Endothelial cell of umbilical vein (primary cell): ENCODE measurements at regions not wholly inside any gene's neighbourhood (a gene's known extent, or its start where the extent isn't known, plus 50 kb on each side); places are given as distances from the start of the nearest gene placed in this dataset.

Experiments used
- BruUV-seq: library from RNA; stranded (reverse); fragments of 400-500 nt; replicated peaks from 2 replicates; lab custom pipeline; 2021; lab: Mats Ljungman, UMichigan
- CTCF ChIA-PET: fragments of 300-600, 350-600 bp; sonication (Branson Sonifier 250); formaldehyde crosslinking; loops from one replicate; lab custom pipeline; 2021; ENCODE audit warnings: antibody characterized with exemption, inconsistent platforms; lab: Charles Lee
- POLR2A ChIA-PET: fragments of 300-600, 350-600 bp; sonication (Branson Sonifier 250); formaldehyde crosslinking; loops from one replicate; lab custom pipeline; 2021; ENCODE audit warnings: antibody characterized with exemption, inconsistent platforms; lab: Charles Lee
- DNase-seq: peaks from one replicate; pipeline ENCODE4 v3.0.0-alpha.2; 2011; ENCODE audit warnings: low read depth, low spot score
- FAIRE-seq: peaks from 2 replicates; lab custom pipeline; 2011; peaks lifted over from hg19 to GRCh38; lab: Jason Lieb, UNC
- H2AFZ ChIP-seq: 2 replicates; pipeline ENCODE4 v1.6.0; 2012; ENCODE audit warnings: low read depth, low read length, control low read depth, inconsistent platforms
- H3K27ac ChIP-seq: 2 replicates; pipeline ENCODE4 v1.5.1; 2011; ENCODE audit warnings: low read depth, mild to moderate bottlenecking, control low read depth, low read length, moderate library complexity; ENCODE audit not compliant: insufficient read depth
- H3K27me3 ChIP-seq, 2 experiments: 2 replicates each; pipeline versions ENCODE4 v1.6.0 to v1.6.1; 2011; ENCODE audit warnings: low read length in 2 of 2, mixed read lengths in 1 of 2; ENCODE audit not compliant: control insufficient read depth in 2 of 2, insufficient read depth in 2 of 2
- H3K36me3 ChIP-seq, 2 experiments: 2 replicates in 1 of 2; 3 replicates in 1 of 2; pipeline ENCODE4 v1.5.1; 2011; ENCODE audit warnings: low read length in 2 of 2, mild to moderate bottlenecking in 1 of 2, moderate library complexity in 1 of 2; ENCODE audit not compliant: control insufficient read depth in 2 of 2, insufficient read depth in 2 of 2; ENCODE audit errors: extremely low read depth in 1 of 2
- H3K4me1 ChIP-seq: 3 replicates; pipeline ENCODE4 v1.5.1; 2011; ENCODE audit warnings: mild to moderate bottlenecking, low read length; ENCODE audit not compliant: control insufficient read depth, insufficient read depth; ENCODE audit errors: extremely low read depth
- H3K4me2 ChIP-seq: 2 replicates; pipeline ENCODE4 v1.6.1; 2011; ENCODE audit warnings: low read length, control low read depth, mixed read lengths; ENCODE audit not compliant: insufficient read depth
- H3K4me3 ChIP-seq, 3 experiments: fragments of 200-600 bp in 1 of 3; sonication (generic), shearing (Covaris generic) in 1 of 3; replicated peaks in 1 of 3; 2 replicates each; pipeline ENCODE4 v1.5.1; 2011 to 2016; ENCODE audit warnings: control low read depth in 3 of 3, low read length in 3 of 3, mild to moderate bottlenecking in 2 of 3, inconsistent platforms in 1 of 3, low read depth in 1 of 3, moderate library complexity in 1 of 3; ENCODE audit not compliant: insufficient read depth in 1 of 3
- H3K79me2 ChIP-seq: 2 replicates; pipeline ENCODE4 v1.6.0; 2012; ENCODE audit warnings: low read length, inconsistent platforms; ENCODE audit not compliant: control insufficient read depth, insufficient read depth
- H3K9ac ChIP-seq: replicated peaks from 2 replicates; pipeline ENCODE3; 2011; ENCODE audit warnings: low read length, control low read depth; ENCODE audit not compliant: insufficient read depth; ENCODE audit errors: extremely low read depth
- H3K9me1 ChIP-seq: replicated peaks from 3 replicates; pipeline ENCODE4 v1.6.0; 2011; ENCODE audit warnings: mild to moderate bottlenecking, low read length; ENCODE audit not compliant: control insufficient read depth, insufficient read depth; ENCODE audit errors: extremely low read depth
- H3K9me3 ChIP-seq: replicated peaks from 2 replicates; pipeline ENCODE4 v1.5.1; 2012; ENCODE audit warnings: low read length, inconsistent platforms; ENCODE audit not compliant: control insufficient read depth, insufficient read depth
- H4K20me1 ChIP-seq: replicated peaks from 2 replicates; pipeline ENCODE3; 2011; ENCODE audit warnings: mild to moderate bottlenecking, low read length; ENCODE audit not compliant: control insufficient read depth, insufficient read depth; ENCODE audit errors: extremely low read depth
- CTCF ChIP-seq, 2 donors: IDR thresholded peaks; 1 replicate in 1 of 2; 2 replicates in 1 of 2; pipeline ENCODE4 v1.5.1; 2011; ENCODE audit warnings: low read length in 2 of 2, mild to moderate bottlenecking in 2 of 2, moderate library complexity in 2 of 2, control low read depth in 1 of 2, inconsistent platforms in 1 of 2, low read depth in 1 of 2; ENCODE audit not compliant: insufficient read depth in 1 of 2; ENCODE audit errors: extremely low read depth in 1 of 2
- EZH2 ChIP-seq: IDR thresholded peaks from 2 replicates; pipeline ENCODE4 v1.6.1; 2012; ENCODE audit warnings: borderline replicate concordance, low read depth, mild to moderate bottlenecking, moderate library complexity, low read length, inconsistent platforms; ENCODE audit not compliant: severe bottlenecking
- FOS ChIP-seq: IDR thresholded peaks from 2 replicates; pipeline ENCODE4 v1.6.1; 2011; ENCODE audit warnings: mild to moderate bottlenecking, low read length, moderate library complexity, borderline replicate concordance; ENCODE audit not compliant: insufficient read depth
- GATA2 ChIP-seq: IDR thresholded peaks from 2 replicates; pipeline ENCODE4 v1.7.0; 2011; ENCODE audit warnings: low read depth, mild to moderate bottlenecking, moderate library complexity, mixed read lengths, low read length; ENCODE audit not compliant: insufficient read length, insufficient read depth
- JUN ChIP-seq: IDR thresholded peaks from 2 replicates; pipeline ENCODE4 v1.6.1; 2011; ENCODE audit warnings: borderline replicate concordance, low read depth; ENCODE audit not compliant: insufficient read length, insufficient read depth
- MAX ChIP-seq: IDR thresholded peaks from 2 replicates; pipeline ENCODE4 v1.6.1; 2011; ENCODE audit not compliant: insufficient read depth, insufficient read length
- MYC ChIP-seq: IDR thresholded peaks from one replicate; pipeline ENCODE4 v1.6.1; 2011; ENCODE audit warnings: mild to moderate bottlenecking, low read depth, low read length
- POLR2A ChIP-seq: IDR thresholded peaks from 2 replicates; pipeline ENCODE4 v1.6.1; 2012; ENCODE audit warnings: low read depth, mild to moderate bottlenecking, control low read depth, low read length
- POLR2AphosphoS5 ChIP-seq: IDR thresholded peaks from 2 replicates; pipeline ENCODE4 v1.6.1; 2012; ENCODE audit warnings: low read depth, mild to moderate bottlenecking, control low read depth, low read length, moderate library complexity; ENCODE audit not compliant: insufficient read depth
- dilution Hi-C: fragments of 300-500 bp; cut with MboI; formaldehyde crosslinking; loops from one replicate; pipeline ENCODE4 v1.15.0; 2019; ENCODE audit warnings: low sequenced_read_pairs; ENCODE audit not compliant: extremely low pct_ligation_motif_present
- intact Hi-C: fragments of 100-400 bp; cut with micrococcal nuclease; formaldehyde crosslinking; loops from one replicate; pipeline ENCODE4 v1.10.0; 2022

GRCh38 chr2:39996653-39997080 lies 217.6 kb upstream of the THUMPD2 start:
- CTCF ChIA-PET = no interaction called here
- intact Hi-C loops (no loop called here), dilution Hi-C loops (no loop called here)
- Histone ChIP-seq H3K36me3 (no peaks in the 10 kb centered on the region), H3K9ac (no peak overlapping the region), H3K27me3 (no peaks in the 10 kb centered on the region), H4K20me1 (no peaks in the 10 kb centered on the region), H3K9me3 (no peaks in the 10 kb centered on the region), H3K4me2 (no peak overlapping the region), H3K4me1 (peaks cover 5% of the 10 kb centered on the region), H3K4me3 (no peak overlapping the region), H2AFZ (no peak overlapping the region), H3K9me1 (no peaks in the 10 kb centered on the region), H3K79me2 (no peaks in the 10 kb centered on the region), H3K27ac (no peak overlapping the region)
- peak; percentile 77 for DNase-seq
- FAIRE-seq = peak; percentile 53
- TF ChIP-seq MYC (no peak), JUN (peak; percentile 60), EZH2 (no peak), POLR2A (no peak), CTCF (IDR thresholded peaks at IDR 0.05; ENCODE audit: extremely low read depth in 1 of 2, insufficient read depth in 1 of 2, low read depth in 1 of 2, low read length in 2 of 2) (no peak), GATA2 (peak; percentile 90), MAX (no peak), POLR2AphosphoS5 (no peak), FOS (peak; percentile 88)
- POLR2A ChIA-PET = no interaction called here
- BruUV-seq = no TSS peak
